ENCODE measurements at regions not wholly inside any gene's neighbourhood (a gene's known extent, or its start where the extent isn't known, plus 50 kb on each side); places are given as distances from the start of the nearest gene placed in this dataset.

- ATAC-seq, result peak; percentile 27
Observed at GRCh38 chr6:168201383-168201782, 118.2 kb downstream of the DACT2 start.

GRCh38 chr6:168200571-168201134 is 118.9 kb downstream of the DACT2 start:
- TF ChIP-seq POLR2A (IDR thresholded peaks at IDR 0.05) (no peak), CTCF (IDR thresholded peaks at IDR 0.05) (no peak)
- Histone ChIP-seq H3K27ac (no peak overlapping the region), H3K27me3 (no peaks in the 10 kb centered on the region), H3K9me3 (no peaks in the 10 kb centered on the region), H3K4me1 (peaks cover 15% of the 10 kb centered on the region), H3K36me3 (replicated peaks in 1 of 2; ENCODE audit: insufficient read depth in 1 of 2, low read depth in 2 of 2) (no peaks in the 10 kb centered on the region), H3K4me3 (no peak overlapping the region)
- ATAC-seq (no peak), DNase-seq (no peak)
- WGBS, 2 donors, result 74 to 88% methylated on average over 8 of the region's 8 CpGs
- intact Hi-C loops (cut with DNase I), result no loop called here

More at GRCh38 chr6:168201383-168201782, 118.2 kb downstream of the DACT2 start:
- Histone ChIP-seq H3K36me3 (replicated peaks in 1 of 2; ENCODE audit: insufficient read depth in 1 of 2, low read depth in 2 of 2) (no peaks in the 10 kb centered on the region), H3K4me3 (no peak overlapping the region), H3K27ac (no peak overlapping the region), H3K9me3 (no peaks in the 10 kb centered on the region), H3K27me3 (no peaks in the 10 kb centered on the region), H3K4me1 (peaks cover 8% of the 10 kb centered on the region)
- 12 to 28% methylated on average over 6 to 7 of the region's 7 CpGs for WGBS, 2 donors
- no peak for TF ChIP-seq POLR2A (IDR thresholded peaks at IDR 0.05)
- peak; percentile 25 to 83 (median 58) for TF ChIP-seq CTCF (IDR thresholded peaks at IDR 0.05)
- peak; percentile 34 to 67 (median 46) for DNase-seq
- intact Hi-C loops (cut with DNase I), result no loop called here

- Histone ChIP-seq H3K4me3 (no peak overlapping the region), H3K4me1 (peaks cover 30% of the 10 kb centered on the region), H3K27me3 (no peaks in the 10 kb centered on the region), H3K9me3 (no peaks in the 10 kb centered on the region), H3K36me3 (replicated peaks in 1 of 2; ENCODE audit: insufficient read depth in 1 of 2, low read depth in 2 of 2) (no peaks in the 10 kb centered on the region), H3K27ac (no peak overlapping the region)
- WGBS, 2 donors, result 78 to 85% methylated on average over 15 to 19 of the region's 21 CpGs
- intact Hi-C loops (cut with DNase I), result no loop called here
- DNase-seq (no peak), ATAC-seq (no peak)
- TF ChIP-seq POLR2A (IDR thresholded peaks at IDR 0.05) (no peak), CTCF (IDR thresholded peaks at IDR 0.05) (no peak)
Observed at GRCh38 chr6:168198302-168199180, 119.5 kb upstream of the FRMD1 start.

- Histone ChIP-seq H3K36me3 (replicated peaks in 1 of 2; ENCODE audit: insufficient read depth in 1 of 2, low read depth in 2 of 2) (no peaks in the 10 kb centered on the region), H3K4me1 (peaks cover 30% of the 10 kb centered on the region), H3K27ac (no peak overlapping the region), H3K9me3 (no peaks in the 10 kb centered on the region), H3K4me3 (no peak overlapping the region), H3K27me3 (no peaks in the 10 kb centered on the region)
- DNase-seq (no peak), ATAC-seq (no peak)
- no peak for TF ChIP-seq POLR2A (IDR thresholded peaks at IDR 0.05)
- no peak for TF ChIP-seq CTCF (IDR thresholded peaks at IDR 0.05)
- intact Hi-C loops (cut with DNase I), result no loop called here
- 72 to 89% methylated on average over 7 to 10 of the region's 10 CpGs for WGBS, 2 donors
Observed at GRCh38 chr6:168197636-168198301, 118.8 kb upstream of the FRMD1 start.

Data from body of pancreas (tissue), 4 donors.